GM11168 (cell line): ENCODE measurements at regions not wholly inside any gene's neighbourhood (a gene's known extent, or its start where the extent isn't known, plus 50 kb on each side); places are given as distances from the start of the nearest gene placed in this dataset.

Experiments used
- in situ Hi-C: fragments of 300-500 bp; cut with MboI; formaldehyde crosslinking; loops from one replicate; pipeline ENCODE4 v1.12.0; 2022; ENCODE audit warnings: low sequenced_read_pairs; ENCODE audit not compliant: unreplicated experiment

DNA sequence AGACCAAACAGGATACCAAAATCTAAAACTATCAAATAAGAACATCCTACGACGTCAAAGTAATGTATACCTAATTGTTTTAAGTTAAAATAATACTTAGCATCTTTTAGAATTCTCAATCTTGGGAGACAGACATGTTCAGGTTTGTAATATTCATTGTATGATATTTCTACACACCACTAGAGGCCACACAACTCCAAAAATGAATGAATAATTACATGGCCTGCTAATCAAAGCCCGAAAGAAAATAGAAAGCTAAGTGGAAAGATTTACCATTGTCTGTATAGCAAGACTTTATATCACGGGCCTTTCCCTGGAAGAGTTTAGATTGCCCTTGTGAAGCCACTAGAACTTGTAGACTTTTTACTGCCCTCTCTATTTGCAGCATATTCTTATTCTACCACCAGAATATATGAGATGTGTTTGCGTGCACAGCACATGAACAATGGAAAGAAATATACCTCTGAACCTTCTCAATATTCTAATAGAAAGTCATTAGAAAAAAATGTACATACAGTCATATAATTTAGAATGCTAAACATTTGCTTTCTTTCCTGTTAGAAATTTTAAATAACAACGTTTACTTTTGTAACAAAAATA is 380.1 kb upstream of the NUDT12 start:
- in situ Hi-C loops: no loop called here

DNA sequence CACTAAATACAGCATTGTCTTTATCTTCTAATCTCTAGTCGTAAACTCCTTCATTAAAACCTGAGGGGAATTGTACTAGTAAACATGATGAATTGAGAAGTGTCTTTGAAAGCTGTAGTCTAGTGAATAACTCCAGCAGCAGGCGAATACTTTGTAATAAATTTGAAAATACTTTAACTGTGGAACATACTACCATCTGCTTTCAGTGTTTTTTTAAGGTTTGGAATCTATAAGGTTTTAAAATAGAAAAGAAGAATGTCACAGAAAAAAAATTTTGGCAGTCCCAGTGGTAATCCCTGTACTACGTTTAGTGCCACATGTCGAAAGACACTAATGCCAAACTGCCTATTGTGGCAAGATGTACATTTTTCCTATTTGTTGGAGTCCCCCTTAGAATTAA is 379.0 kb upstream of the NUDT12 start:
- in situ Hi-C loops: no loop called here

DNA sequence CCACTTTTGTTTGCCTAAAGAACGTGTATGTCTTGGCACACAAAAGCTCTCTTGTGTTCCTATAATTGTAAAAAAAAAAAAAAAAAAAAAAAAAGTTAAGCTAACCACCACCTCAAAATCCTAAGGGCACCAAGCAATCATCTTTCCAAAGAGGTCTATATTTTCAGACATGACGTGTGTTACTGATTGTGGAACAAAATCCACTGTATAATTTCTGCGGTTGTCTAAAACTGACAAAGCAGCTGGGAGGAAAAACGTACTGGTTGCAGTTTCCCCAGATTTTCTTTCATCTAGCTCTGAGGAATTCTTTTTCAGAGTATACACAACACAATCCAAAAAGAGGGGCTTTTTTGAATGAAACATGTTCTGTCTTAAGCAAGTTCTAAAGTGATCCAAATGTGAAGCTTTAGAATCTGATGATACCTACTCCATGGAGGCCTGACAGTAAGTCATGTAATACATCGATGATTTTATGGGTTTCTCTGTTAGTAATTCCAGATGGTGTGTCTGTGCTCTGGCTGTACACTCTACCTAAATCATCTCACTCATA is 375.6 kb upstream of the NUDT12 start:
- in situ Hi-C loops: no loop called here

DNA sequence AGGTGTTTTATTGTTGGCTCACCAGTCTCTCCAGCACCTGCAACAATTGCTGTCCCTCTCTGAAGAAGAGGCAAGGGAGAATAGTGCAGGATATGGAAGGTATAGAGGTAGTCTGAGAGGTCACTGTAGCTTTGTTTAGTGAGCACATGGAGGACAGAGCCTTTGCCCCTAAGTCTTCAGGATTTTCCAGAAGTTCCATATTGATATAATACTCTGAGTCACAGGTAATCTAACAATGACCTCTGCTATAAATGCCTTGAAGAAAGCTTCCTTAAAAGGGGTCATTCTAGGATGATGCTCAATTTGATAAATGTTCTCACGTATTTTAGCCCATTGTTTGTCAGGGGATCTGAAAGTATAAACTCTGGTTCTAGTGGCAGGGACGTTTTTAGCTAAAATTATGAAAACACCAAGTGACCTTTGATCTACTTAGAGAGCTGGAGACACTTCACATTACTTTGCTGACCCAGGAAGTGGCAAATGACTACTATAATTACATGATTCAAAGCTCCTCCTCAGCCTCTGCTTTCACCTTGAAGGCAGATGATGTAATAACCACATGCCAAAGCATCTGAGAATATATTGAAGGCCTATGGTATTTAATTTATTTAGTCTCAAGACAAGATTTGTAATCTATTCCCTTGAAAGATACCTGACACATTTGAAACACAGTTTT is 366.9 kb upstream of the NUDT12 start:
- in situ Hi-C loops: no loop called here

DNA sequence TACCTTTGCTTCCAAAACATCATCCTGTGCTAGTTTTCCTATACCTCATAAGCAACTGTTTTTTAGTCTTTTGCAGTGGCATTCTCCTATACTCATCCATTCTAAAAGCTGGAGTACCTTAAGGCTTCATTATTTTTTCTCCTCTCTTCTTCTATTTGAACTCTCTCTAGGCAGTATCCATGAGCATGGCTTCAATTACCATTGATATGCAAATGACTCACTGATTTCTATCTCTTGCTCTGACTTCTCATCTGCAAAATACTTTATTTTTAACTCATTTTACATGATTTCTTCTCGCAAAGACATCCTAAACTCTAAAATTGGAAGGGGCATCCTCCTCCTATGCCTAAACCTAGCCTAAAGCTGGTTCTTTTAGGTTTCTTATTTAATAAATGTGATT is 365.1 kb upstream of the NUDT12 start:
- in situ Hi-C loops: no loop called here

DNA sequence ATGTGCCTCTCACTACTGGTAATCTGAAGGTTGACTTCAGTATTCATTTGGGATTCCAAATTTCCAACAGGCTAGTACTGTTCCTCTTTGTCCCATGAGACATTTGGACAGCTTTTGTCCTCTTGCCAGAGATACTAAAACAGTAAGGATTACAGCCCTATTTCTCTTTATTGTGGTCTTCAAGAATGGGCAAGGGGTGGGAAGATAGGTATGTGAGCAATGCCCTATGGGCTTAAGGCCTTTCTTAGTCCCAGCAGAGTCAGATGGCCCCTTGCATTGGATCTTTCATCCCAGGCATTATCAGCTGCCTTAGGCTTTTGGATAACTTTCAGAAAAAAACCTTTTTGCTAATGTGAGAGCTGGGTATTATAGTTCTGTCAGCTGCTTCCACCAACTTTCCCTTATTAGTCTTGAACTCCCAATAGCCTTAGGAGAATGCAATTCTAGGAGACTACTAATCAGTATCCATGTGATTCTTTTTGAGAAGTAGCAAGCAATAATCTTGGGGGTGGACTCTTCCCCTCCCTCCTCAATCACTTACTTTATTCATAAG is 361.1 kb upstream of the NUDT12 start:
- in situ Hi-C loops: no loop called here

DNA sequence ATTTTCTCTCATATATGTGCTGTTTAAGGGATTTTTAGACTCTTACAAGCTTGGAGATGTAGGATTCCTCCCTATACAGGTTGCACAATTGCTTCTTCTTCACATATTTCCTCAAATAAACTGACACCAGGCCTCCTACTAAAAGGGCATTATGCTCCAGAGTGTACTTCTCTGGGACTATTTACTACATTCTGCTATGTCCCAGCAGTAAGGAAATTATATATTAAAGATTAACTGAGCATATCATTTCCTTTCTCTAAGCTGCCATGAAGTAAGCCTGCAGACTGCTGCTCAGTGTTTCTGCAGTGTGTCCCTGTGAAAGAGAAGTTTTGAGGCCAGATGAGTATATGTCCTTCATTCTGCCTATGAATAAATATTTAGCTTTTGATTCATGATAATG is 356.9 kb upstream of the NUDT12 start:
- in situ Hi-C loops: no loop called here

DNA sequence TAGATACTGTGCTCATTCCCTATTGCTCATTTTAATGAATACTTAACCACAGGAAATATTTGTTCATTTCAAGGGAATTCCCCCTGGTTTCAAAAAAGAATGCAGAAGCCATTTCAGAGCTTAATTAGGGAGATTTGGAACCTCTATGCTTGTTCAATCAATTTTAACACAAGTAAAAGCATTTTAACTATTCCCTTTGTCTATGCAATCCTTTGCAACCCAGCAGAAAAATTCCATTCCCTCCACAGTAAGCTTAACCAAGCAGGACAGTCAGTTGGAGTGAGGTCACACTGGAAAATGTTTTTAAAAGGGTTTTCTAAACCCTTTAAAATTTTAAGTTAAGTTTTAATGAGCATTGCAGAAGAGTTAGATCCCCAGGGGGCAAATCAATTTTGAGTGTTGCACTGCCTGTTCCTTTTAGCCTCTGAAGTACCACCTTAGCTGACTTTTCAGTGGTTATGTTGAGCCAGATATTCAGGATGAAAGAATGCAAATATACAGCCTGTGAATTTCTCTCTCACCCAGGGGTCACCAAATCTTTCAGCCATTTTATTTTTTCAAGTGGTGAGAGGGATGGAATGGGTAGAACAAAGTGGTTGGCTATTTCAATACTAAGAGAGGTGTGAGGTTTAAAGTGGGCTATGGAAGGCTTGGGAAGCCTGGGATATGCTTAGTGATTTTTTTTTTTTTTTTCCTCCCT is 356.2 kb upstream of the NUDT12 start:
- in situ Hi-C loops: no loop called here

DNA sequence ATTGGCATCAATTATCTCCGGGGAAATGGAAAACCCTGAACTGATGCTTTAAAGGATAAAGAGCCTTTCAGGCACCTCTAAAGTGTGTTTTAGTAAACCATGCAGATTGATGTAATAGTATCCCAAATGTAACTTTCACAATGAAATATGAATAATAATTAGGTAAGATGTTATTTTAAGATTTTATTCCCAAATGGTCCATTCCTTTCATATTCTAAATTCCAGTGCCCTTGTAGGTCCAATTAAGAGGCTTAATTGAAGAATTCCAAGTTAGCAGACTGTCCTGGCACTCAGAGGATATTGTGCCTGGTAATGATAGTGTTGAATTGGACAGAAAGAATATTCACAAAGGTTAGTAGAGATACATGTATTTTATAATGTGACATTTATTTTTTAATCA is 352.5 kb upstream of the NUDT12 start:
- in situ Hi-C loops: no loop called here

DNA sequence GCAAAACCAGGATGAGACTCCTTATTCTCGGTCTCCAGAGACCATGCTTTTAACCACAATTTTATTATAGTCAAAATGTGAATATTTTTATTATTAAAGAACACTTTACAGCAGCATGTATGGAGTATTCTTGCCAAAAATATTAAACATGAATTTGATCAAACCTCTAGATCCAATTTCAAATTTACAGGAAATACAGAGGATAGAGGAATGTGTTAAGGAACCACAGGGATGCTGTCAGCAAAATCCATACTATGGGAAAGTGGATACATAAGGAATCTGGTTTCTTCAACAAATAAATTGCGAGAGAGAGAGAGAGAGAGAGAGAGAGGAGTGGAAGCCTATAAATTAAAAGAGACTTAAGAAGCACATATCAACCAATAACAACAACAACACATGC is 348.2 kb upstream of the NUDT12 start:
- in situ Hi-C loops: no loop called here

DNA sequence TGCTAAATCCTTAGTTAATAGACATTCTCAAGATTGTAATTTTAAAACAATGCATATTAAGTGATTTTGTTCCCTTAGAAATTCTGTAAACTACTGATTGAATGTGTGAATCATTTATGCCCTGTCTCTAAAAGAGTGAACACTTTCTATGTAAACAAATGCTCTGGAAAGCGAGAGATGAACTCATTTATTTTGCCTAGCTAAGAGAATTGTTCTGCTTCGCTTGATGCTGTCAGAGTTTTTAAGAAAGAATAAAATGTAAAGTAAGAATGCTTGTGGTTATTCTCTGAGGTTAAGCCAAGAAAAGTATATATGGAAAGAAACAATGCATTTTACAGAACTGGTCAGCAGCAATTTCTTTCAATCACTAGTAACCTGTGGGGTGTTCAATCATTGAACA is 347.4 kb upstream of the NUDT12 start:
- in situ Hi-C loops: no loop called here

DNA sequence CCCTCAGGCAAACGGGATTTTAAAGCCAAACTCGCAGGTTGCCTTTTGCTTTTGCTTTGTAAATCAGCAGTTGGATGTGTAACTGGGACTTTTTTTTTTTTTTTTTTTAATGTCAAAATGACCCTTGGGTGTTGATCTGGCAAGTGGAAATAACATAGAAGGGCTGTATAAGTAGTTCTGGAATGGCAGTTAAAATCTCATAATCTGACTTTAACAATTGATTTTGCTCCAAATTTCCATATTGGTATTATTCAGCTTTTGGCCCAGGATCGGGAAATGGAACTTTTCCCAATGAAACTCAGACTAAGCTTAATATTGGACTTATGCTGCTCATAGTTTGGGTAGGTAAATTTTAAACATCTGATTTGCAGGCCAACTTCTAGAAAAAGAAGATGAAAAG is 346.8 kb upstream of the NUDT12 start:
- in situ Hi-C loops: no loop called here

DNA sequence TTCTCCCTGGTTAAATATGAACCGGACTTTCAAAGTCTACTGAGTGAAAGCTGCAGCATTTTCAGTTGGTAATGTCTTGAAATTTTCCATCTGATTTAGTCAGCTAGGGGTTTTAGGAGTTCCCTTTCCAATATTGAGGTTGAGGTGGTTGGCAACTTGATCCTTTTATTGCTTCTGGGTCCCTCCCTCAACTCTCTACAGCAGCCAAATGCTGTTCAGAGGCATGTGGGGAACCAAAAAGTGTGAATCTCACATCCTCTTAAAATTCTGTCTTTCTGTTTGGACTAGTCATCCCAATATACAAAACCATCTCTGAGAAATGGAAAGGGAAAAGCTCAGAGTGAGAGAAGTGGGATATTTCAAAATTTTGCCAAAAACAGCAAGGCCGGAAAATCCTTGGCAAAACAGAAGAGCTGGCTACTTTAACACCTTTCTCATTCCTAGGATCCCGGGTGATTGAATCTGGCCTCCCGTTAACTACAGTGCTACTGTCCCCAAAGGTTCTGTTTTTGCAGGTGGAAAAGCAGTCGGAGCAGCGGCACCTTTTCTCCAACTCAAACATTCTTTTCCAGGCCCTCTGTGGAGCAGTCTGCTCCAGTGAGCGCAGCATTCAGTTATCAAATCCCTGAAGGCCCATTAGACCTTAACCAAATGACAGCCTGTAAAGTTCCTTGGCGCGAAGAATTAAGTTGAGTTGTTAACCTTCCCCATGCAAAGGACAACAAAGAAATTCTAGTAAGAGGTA is 345.9 kb upstream of the NUDT12 start:
- in situ Hi-C loops: no loop called here

DNA sequence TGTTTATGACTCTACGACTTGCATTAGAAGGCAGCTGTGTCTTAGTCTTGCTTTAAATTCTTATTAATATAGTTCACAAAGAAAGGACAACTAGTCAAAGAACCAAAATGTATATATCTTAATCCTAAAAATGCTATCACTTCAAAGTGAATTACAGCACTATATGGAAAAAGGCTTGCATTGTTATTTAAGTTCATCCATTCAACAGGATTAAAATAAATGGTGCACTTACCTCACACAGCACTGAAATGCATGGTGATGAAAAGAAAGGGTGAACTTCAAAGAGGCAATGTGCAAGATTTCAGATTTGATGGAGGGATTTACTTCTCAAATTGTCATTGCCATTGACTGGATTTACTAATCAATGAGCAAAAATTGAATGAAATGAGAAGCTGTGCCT is 344.4 kb upstream of the NUDT12 start:
- in situ Hi-C loops: no loop called here

DNA sequence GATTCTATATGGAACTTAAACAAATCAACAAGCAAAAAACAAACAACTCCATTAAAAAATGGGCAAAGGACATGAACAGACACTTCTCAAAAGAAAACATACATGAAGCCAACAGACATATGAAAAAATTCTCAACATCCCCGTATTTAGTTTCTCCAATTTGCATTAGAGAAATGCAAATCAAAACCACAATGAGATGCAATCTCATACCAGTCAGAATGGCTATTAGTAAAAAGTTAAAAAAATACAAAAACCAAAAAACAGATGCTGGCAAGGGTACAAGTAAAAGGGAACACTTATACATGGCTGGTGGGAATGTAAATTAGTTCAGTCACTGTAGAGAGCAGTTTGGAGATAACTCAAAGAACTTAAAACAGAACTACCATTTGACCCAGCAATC is 342.1 kb upstream of the NUDT12 start:
- in situ Hi-C loops: no loop called here

DNA sequence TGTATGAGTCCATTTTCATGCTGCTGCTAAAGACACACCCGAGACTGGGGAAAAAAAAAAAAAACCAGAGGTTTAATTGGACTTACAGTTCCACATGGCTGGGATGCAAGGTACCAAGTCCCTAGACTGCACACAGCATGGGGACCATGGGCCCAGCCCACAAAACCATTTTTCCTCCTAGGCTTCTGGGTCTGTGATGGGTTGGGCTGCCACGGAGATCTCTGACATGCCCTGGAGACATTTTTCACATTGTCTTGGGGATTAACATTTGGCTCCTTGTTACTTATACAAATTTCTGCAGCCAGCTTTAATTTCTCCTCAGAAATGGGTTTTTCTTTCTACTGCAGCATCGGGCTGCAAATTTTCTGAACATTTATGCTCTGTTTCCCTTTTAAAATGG is 340.3 kb upstream of the NUDT12 start:
- in situ Hi-C loops: no loop called here

DNA sequence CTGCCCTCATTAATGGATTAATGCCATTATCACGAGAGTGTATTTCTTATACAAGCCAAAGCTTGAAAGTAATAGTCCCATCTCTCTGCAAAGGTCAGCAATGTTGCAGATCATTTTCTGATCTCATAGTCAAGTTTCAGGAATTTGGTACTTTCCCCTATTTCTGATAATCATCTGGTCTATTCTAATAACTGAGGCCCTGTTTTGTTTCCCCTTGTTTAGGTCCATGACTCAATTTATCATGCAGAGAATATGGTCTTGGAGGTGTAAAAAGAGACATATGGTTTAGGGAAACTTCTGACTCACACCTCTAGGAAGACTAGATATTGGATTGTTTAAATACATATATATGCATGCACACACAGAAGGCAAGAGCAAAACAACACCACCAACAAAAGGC is 339.3 kb upstream of the NUDT12 start:
- in situ Hi-C loops: no loop called here

DNA sequence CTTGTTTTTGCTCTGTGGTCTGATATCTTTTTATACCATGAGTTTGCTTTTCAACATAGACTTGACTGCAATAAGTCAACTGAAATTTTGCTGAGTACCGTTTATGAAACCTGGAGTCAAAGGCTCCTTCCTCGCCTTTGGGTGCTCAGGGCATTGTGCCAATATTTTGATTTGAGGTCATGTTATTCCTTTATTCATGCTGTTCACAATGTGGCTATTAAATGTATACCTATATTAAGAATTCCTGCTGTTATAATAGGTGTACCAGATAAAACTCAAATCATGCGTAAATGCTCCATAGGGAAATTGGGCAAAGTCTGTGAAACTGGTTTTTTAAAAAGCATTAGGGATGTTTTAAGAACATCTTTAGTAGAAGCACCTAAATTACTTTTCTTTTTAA is 334.0 kb upstream of the NUDT12 start:
- in situ Hi-C loops: no loop called here

DNA sequence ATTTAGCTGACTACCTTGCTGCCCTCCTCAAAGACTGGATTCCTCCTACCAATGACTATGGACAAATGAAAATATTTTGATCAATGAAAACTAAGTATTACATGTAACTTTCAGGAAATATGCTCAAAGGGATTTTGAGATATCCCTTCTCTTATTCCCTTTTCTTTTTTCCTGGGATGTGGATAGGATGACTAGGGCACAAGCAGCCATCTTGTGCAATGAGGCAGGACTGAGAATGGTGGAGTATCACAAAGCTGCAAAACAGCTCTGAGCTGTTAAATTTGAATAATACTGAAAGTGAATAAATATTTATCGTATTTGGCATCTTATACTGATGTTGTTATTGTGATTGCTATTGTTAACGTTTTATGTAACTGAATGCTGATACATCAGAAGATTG is 333.1 kb upstream of the NUDT12 start:
- in situ Hi-C loops: no loop called here

DNA sequence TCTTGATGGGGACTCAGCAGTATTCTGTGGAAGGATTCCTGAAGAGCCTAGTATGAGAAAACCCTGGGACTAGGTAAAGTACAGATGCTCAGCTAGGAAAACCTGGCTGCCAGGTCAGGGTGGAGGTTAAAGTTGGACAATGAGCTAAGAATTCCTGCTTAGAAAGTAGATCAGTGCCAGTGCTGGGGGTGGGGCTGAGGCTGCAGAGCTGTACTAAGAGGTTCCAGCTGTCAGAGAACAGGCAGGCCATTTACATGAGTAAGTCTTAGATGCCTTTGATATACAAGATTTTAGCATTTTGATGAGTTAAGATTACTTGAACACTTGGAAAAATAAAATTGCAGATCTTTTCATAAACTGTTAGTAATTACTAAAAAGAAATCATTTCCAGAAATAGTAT is 332.3 kb upstream of the NUDT12 start:
- in situ Hi-C loops: no loop called here

DNA sequence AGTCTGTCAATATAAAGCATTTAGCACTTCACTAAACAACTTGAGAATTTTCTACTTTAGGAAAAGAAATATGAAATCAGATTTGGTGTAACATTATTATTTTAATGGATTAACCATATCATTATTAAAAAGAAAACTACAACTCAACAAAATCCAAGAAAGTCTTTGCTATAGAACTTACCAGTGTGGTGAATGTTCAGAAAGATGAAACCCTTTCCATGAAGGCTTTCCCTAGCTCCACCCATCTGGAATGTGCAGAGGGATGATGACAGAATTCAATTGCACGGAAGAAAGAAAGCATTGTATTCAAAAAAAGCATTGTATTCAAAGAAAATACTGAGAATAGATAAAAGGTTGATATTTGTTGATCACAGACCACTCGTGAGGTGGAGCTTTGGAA is 328.6 kb upstream of the NUDT12 start:
- in situ Hi-C loops: no loop called here
